ENCODE measurements at regions not wholly inside any gene's neighbourhood (a gene's known extent, or its start where the extent isn't known, plus 50 kb on each side); places are given as distances from the start of the nearest gene placed in this dataset.

- Mint-ChIP-seq H3K27me3 (peaks cover 3 to 5% of the 10 kb centered on the region in 2 donors), H3K36me3 (no peaks in the 10 kb centered on the region), H3K4me1 (no peaks in the 10 kb centered on the region), H3K27ac (no peak overlapping the region), H3K4me3 (no peak overlapping the region), H3K9me3 (peaks cover 0 to 14% (median 4%) of the 10 kb centered on the region in 8 donors)
- H3K36me3 ChIP-seq (ENCODE audit: insufficient read depth, low read length) = no peaks in the 10 kb centered on the region
- H3K27me3 ChIP-seq (ENCODE audit: insufficient read depth, low read length) = no peaks in the 10 kb centered on the region
- no peaks in the 10 kb centered on the region for H3K9me3 ChIP-seq (ENCODE audit: control insufficient read depth in 1 of 2, low read length in 2 of 2)
- no peak for DNase-seq
- POLR2A ChIA-PET (ENCODE audit: partially characterized antibody) = no interaction called here
- intact Hi-C loops (cut with micrococcal nuclease) = no loop called here
- no peak overlapping the region for H3K4me3 ChIP-seq (ENCODE audit: low read length in 2 of 2)
- CTCF ChIA-PET (ENCODE audit: partially characterized antibody) = no interaction called here
- no peaks in the 10 kb centered on the region for H3K4me1 ChIP-seq (ENCODE audit: insufficient read depth, low read length)
- no peak overlapping the region for H3K27ac ChIP-seq (ENCODE audit: low read depth, low read length)
Observed at GRCh38 chr3:110957247-110958025, 114.2 kb upstream of the NECTIN3 start.

GRCh38 chr3:110958313-110959147 lies 113.1 kb upstream of the NECTIN3 start:
- Mint-ChIP-seq H3K9me3 (peaks cover 0 to 22% (median 4%) of the 10 kb centered on the region in 8 donors), H3K36me3 (no peaks in the 10 kb centered on the region), H3K4me1 (no peaks in the 10 kb centered on the region), H3K27me3 (peaks cover 3 to 5% of the 10 kb centered on the region in 2 donors), H3K4me3 (no peak overlapping the region), H3K27ac (no peak overlapping the region)
- no peaks in the 10 kb centered on the region for H3K27me3 ChIP-seq (ENCODE audit: insufficient read depth, low read length)
- intact Hi-C loops (cut with micrococcal nuclease) = no loop called here
- POLR2A ChIA-PET (ENCODE audit: partially characterized antibody) = no interaction called here
- H3K4me1 ChIP-seq (ENCODE audit: insufficient read depth, low read length) = no peaks in the 10 kb centered on the region
- no peak for DNase-seq
- CTCF ChIA-PET (ENCODE audit: partially characterized antibody) = no interaction called here
- no peak overlapping the region for H3K27ac ChIP-seq (ENCODE audit: low read depth, low read length)
- no peak overlapping the region for H3K4me3 ChIP-seq (ENCODE audit: low read length in 2 of 2)
- no peaks in the 10 kb centered on the region for H3K36me3 ChIP-seq (ENCODE audit: insufficient read depth, low read length)
- no peaks in the 10 kb centered on the region for H3K9me3 ChIP-seq (ENCODE audit: control insufficient read depth in 1 of 2, low read length in 2 of 2)

GRCh38 chr3:110965976-110966375 lies 105.6 kb upstream of the NECTIN3 start:
- Mint-ChIP-seq H3K9me3 (peaks cover 0 to 44% (median 25%) of the 10 kb centered on the region in 8 donors), H3K27ac (no peak overlapping the region), H3K4me3 (no peak overlapping the region), H3K27me3 (peaks cover 0 to 3% of the 10 kb centered on the region in 2 donors), H3K36me3 (no peaks in the 10 kb centered on the region), H3K4me1 (no peaks in the 10 kb centered on the region)
- Histone ChIP-seq H3K27me3 (ENCODE audit: insufficient read depth, low read length) (no peaks in the 10 kb centered on the region), H3K27ac (ENCODE audit: low read depth, low read length) (no peak overlapping the region), H3K36me3 (ENCODE audit: insufficient read depth, low read length) (no peaks in the 10 kb centered on the region), H3K4me3 (ENCODE audit: low read length in 2 of 2) (no peak overlapping the region), H3K9me3 (ENCODE audit: control insufficient read depth in 1 of 2, low read length in 2 of 2) (no peaks in the 10 kb centered on the region), H3K4me1 (ENCODE audit: insufficient read depth, low read length) (no peaks in the 10 kb centered on the region)
- intact Hi-C loops (cut with micrococcal nuclease) = no loop called here
- DNase-seq = no peak
- ChIA-PET CTCF (ENCODE audit: partially characterized antibody) (no interaction called here), POLR2A (ENCODE audit: partially characterized antibody) (no interaction called here)

GRCh38 chr3:110966966-110967663 lies 104.5 kb upstream of the NECTIN3 start:
- intact Hi-C loops (cut with micrococcal nuclease) = no loop called here
- Mint-ChIP-seq H3K27ac (no peak overlapping the region), H3K9me3 (peaks cover 0 to 34% (median 24%) of the 10 kb centered on the region in 8 donors), H3K4me3 (no peak overlapping the region), H3K4me1 (no peaks in the 10 kb centered on the region), H3K27me3 (peaks cover 0 to 4% of the 10 kb centered on the region in 2 donors), H3K36me3 (no peaks in the 10 kb centered on the region)
- no peaks in the 10 kb centered on the region for H3K27me3 ChIP-seq (ENCODE audit: insufficient read depth, low read length)
- DNase-seq = no peak
- ChIA-PET CTCF (ENCODE audit: partially characterized antibody) (no interaction called here), POLR2A (ENCODE audit: partially characterized antibody) (no interaction called here)
- H3K9me3 ChIP-seq (ENCODE audit: control insufficient read depth in 1 of 2, low read length in 2 of 2) = no peaks in the 10 kb centered on the region
- H3K4me1 ChIP-seq (ENCODE audit: insufficient read depth, low read length) = no peaks in the 10 kb centered on the region
- no peaks in the 10 kb centered on the region for H3K36me3 ChIP-seq (ENCODE audit: insufficient read depth, low read length)
- H3K4me3 ChIP-seq (ENCODE audit: low read length in 2 of 2) = no peak overlapping the region
- no peak overlapping the region for H3K27ac ChIP-seq (ENCODE audit: low read depth, low read length)

- Mint-ChIP-seq H3K27ac (no peak overlapping the region), H3K27me3 (peaks cover 0 to 5% of the 10 kb centered on the region in 2 donors), H3K9me3 (peaks cover 0 to 28% (median 22%) of the 10 kb centered on the region in 8 donors), H3K36me3 (no peaks in the 10 kb centered on the region), H3K4me1 (no peaks in the 10 kb centered on the region), H3K4me3 (no peak overlapping the region)
- H3K4me1 ChIP-seq (ENCODE audit: insufficient read depth, low read length) = no peaks in the 10 kb centered on the region
- no peak overlapping the region for H3K4me3 ChIP-seq (ENCODE audit: low read length in 2 of 2)
- H3K27ac ChIP-seq (ENCODE audit: low read depth, low read length) = no peak overlapping the region
- H3K36me3 ChIP-seq (ENCODE audit: insufficient read depth, low read length) = no peaks in the 10 kb centered on the region
- intact Hi-C loops (cut with micrococcal nuclease) = no loop called here
- H3K9me3 ChIP-seq (ENCODE audit: control insufficient read depth in 1 of 2, low read length in 2 of 2) = no peaks in the 10 kb centered on the region
- POLR2A ChIA-PET (ENCODE audit: partially characterized antibody) = no interaction called here
- no peak for DNase-seq
- CTCF ChIA-PET (ENCODE audit: partially characterized antibody) = no interaction called here
- no peaks in the 10 kb centered on the region for H3K27me3 ChIP-seq (ENCODE audit: insufficient read depth, low read length)
Observed at GRCh38 chr3:110968076-110968475, 103.5 kb upstream of the NECTIN3 start.

- H3K36me3 Mint-ChIP-seq = no peaks in the 10 kb centered on the region
- ChIA-PET CTCF (ENCODE audit: partially characterized antibody) (no interaction called here), POLR2A (ENCODE audit: partially characterized antibody) (no interaction called here)
- H3K27ac Mint-ChIP-seq = no peak overlapping the region
- no peaks in the 10 kb centered on the region for H3K4me1 Mint-ChIP-seq
- peaks cover 0 to 20% (median 16%) of the 10 kb centered on the region in 8 donors for H3K9me3 Mint-ChIP-seq
- H3K27ac ChIP-seq (ENCODE audit: low read depth, low read length) = no peak overlapping the region
- intact Hi-C loops (cut with micrococcal nuclease) = no loop called here
- peaks cover 3 to 6% of the 10 kb centered on the region in 2 donors for H3K27me3 Mint-ChIP-seq
- no peak overlapping the region for H3K4me3 Mint-ChIP-seq
- no peak overlapping the region for H3K4me3 ChIP-seq (ENCODE audit: low read length in 2 of 2)
- no peaks in the 10 kb centered on the region for H3K27me3 ChIP-seq (ENCODE audit: insufficient read depth, low read length)
- no peaks in the 10 kb centered on the region for H3K9me3 ChIP-seq (ENCODE audit: control insufficient read depth in 1 of 2, low read length in 2 of 2)
- no peaks in the 10 kb centered on the region for H3K4me1 ChIP-seq (ENCODE audit: insufficient read depth, low read length)
- no peak for DNase-seq
- H3K36me3 ChIP-seq (ENCODE audit: insufficient read depth, low read length) = no peaks in the 10 kb centered on the region
Observed at GRCh38 chr3:110969229-110970211, 102.1 kb upstream of the NECTIN3 start.

All from CD4-positive, alpha-beta memory T cell (primary cell).